GM12891 (cell line): ENCODE measurements at regions not wholly inside any gene's neighbourhood (a gene's known extent, or its start where the extent isn't known, plus 50 kb on each side); places are given as distances from the start of the nearest gene placed in this dataset.
"Not testable (repeated sequence)": the region's sequence is repeated elsewhere in the genome, so short reads cannot be mapped to it uniquely, and the experiment has no call there.

Experiments
- DNase-seq: peaks from one replicate; pipeline ENCODE4 v3.0.0; 2011; ENCODE audit warnings: low spot score; ENCODE audit not compliant: insufficient read length
- FAIRE-seq: peaks from 2 replicates; lab custom pipeline; 2011; peaks lifted over from hg19 to GRCh38; lab: Jason Lieb, UNC
- PAX5 ChIP-seq: IDR thresholded peaks from 2 replicates; pipeline ENCODE4 v1.6.1; 2011; ENCODE audit warnings: low read length, moderate library complexity, mild to moderate bottlenecking; ENCODE audit not compliant: insufficient read depth, severe bottlenecking
- POLR2A ChIP-seq: IDR thresholded peaks from 2 replicates; pipeline ENCODE4 v1.6.1; 2011; ENCODE audit warnings: low read depth, low read length, control low read depth
- POLR2AphosphoS5 ChIP-seq: IDR thresholded peaks from 2 replicates; pipeline ENCODE4 v1.6.1; 2011; ENCODE audit warnings: low read depth, low read length, control low read depth
- POU2F2 ChIP-seq: IDR thresholded peaks from 2 replicates; pipeline ENCODE4 v1.6.1; 2011; ENCODE audit warnings: low read depth, mild to moderate bottlenecking, control low read depth, low read length, moderate library complexity
- SPI1 ChIP-seq: IDR thresholded peaks from 2 replicates; pipeline ENCODE4 v1.6.1; 2011; ENCODE audit warnings: low read depth, low read length, control low read depth
- TAF1 ChIP-seq: IDR thresholded peaks from 2 replicates; pipeline ENCODE4 v1.6.1; 2011; ENCODE audit warnings: low read depth, low read length, control low read depth

GRCh38 chr3:70620956-70621355 lies 308.5 kb upstream of the MDFIC2 start:
- FAIRE-seq (no peak), DNase-seq (no peak)
- no peak for TF ChIP-seq PAX5
- TF ChIP-seq POLR2AphosphoS5 = no peak

GRCh38 chr3:70620367-70620766 lies 307.9 kb upstream of the MDFIC2 start:
- TF ChIP-seq SPI1 (no peak), TAF1 (no peak), POLR2A (no peak), POU2F2 (no peak), PAX5 (no peak), POLR2AphosphoS5 (no peak)
- no peak for DNase-seq
- FAIRE-seq = no peak

- DNase-seq = no peak
- no peak for TF ChIP-seq SPI1
- FAIRE-seq = no peak
Measured at GRCh38 chr3:70618151-70618550, 305.7 kb upstream of the MDFIC2 start.

GRCh38 chr3:70617349-70617748 lies 304.9 kb upstream of the MDFIC2 start:
- not testable (repeated sequence) for DNase-seq, FAIRE-seq

GRCh38 chr3:70615286-70615685 lies 302.8 kb upstream of the MDFIC2 start:
- no peak for TF ChIP-seq SPI1
- TF ChIP-seq POLR2A = no peak
- no peak for TF ChIP-seq POLR2AphosphoS5
- no peak for TF ChIP-seq TAF1
- TF ChIP-seq PAX5 = no peak
- no peak for TF ChIP-seq POU2F2
- FAIRE-seq (no peak), DNase-seq (no peak)

GRCh38 chr3:70614111-70614510 lies 301.7 kb upstream of the MDFIC2 start:
- no peak for TF ChIP-seq POU2F2
- TF ChIP-seq SPI1 = no peak
- TF ChIP-seq POLR2AphosphoS5 = no peak
- no peak for TF ChIP-seq POLR2A
- no peak for TF ChIP-seq PAX5
- no peak for TF ChIP-seq TAF1
- no peak for DNase-seq
- FAIRE-seq = no peak

- DNase-seq (no peak), FAIRE-seq (no peak)
- no peak for TF ChIP-seq POLR2AphosphoS5
- TF ChIP-seq POLR2A = no peak
- no peak for TF ChIP-seq POU2F2
- TF ChIP-seq SPI1 = no peak
- TF ChIP-seq PAX5 = no peak
- TF ChIP-seq TAF1 = no peak
Measured at GRCh38 chr3:70612920-70613319, 300.5 kb upstream of the MDFIC2 start.

GRCh38 chr3:70611667-70612277 lies 299.3 kb upstream of the MDFIC2 start:
- not testable (repeated sequence) for DNase-seq, FAIRE-seq

GRCh38 chr3:70608434-70608833 lies 296.0 kb upstream of the MDFIC2 start:
- no peak for TF ChIP-seq SPI1
- no peak for TF ChIP-seq PAX5
- no peak for TF ChIP-seq POLR2AphosphoS5
- TF ChIP-seq TAF1 = no peak
- TF ChIP-seq POLR2A = no peak
- no peak for TF ChIP-seq POU2F2
- DNase-seq (no peak), FAIRE-seq (no peak)

- no peak for DNase-seq
- TF ChIP-seq POLR2A = no peak
- no peak for TF ChIP-seq PAX5
- no peak for FAIRE-seq
Measured at GRCh38 chr3:70607469-70607868, 295.0 kb upstream of the MDFIC2 start.

GRCh38 chr3:70606018-70606417 lies 293.6 kb upstream of the MDFIC2 start:
- DNase-seq (no peak), FAIRE-seq (no peak)
- no peak for TF ChIP-seq POLR2A
- TF ChIP-seq POU2F2 = no peak
- no peak for TF ChIP-seq SPI1
- no peak for TF ChIP-seq TAF1
- TF ChIP-seq POLR2AphosphoS5 = no peak

- TF ChIP-seq POU2F2 = no peak
- TF ChIP-seq POLR2A = no peak
- TF ChIP-seq SPI1 = no peak
- DNase-seq (no peak), FAIRE-seq (no peak)
Measured at GRCh38 chr3:70603103-70603502, 290.7 kb upstream of the MDFIC2 start.
